ENCODE measurements at regions not wholly inside any gene's neighbourhood (a gene's known extent, or its start where the extent isn't known, plus 50 kb on each side); places are given as distances from the start of the nearest gene placed in this dataset.
A peak's percentile ranks its signal among the peaks of the same experiment; 100 is the strongest.
"Not testable (repeated sequence)": the region's sequence is repeated elsewhere in the genome, so short reads cannot be mapped to it uniquely, and the experiment has no call there.

- H3K27me3 ChIP-seq = peaks cover 5% of the 10 kb centered on the region; the same call in 1 of the 2 replicates
- H3K9me3 ChIP-seq = no peaks in the 10 kb centered on the region
- H3K36me3 ChIP-seq = no peaks in the 10 kb centered on the region
- DNase-seq = peak; percentile 7
- no peak overlapping the region for H3K4me3 ChIP-seq
Observed at GRCh38 chr2:175293776-175294175, 112.3 kb upstream of the ATP5MC3 start.

GRCh38 chr2:175293195-175293594 lies 111.7 kb upstream of the ATP5MC3 start:
- Histone ChIP-seq H3K36me3 (no peaks in the 10 kb centered on the region), H3K9me3 (no peaks in the 10 kb centered on the region), H3K27me3 (peaks cover 6% of the 10 kb centered on the region), H3K4me3 (no peak overlapping the region)
- no peak for DNase-seq

GRCh38 chr2:175282886-175283285 lies 101.4 kb upstream of the ATP5MC3 start:
- H3K4me3 ChIP-seq = no peak overlapping the region
- no peaks in the 10 kb centered on the region for H3K36me3 ChIP-seq
- DNase-seq = no peak
- peaks cover 12% of the 10 kb centered on the region; the same call in 1 of the 2 replicates for H3K27me3 ChIP-seq
- H3K9me3 ChIP-seq = no peaks in the 10 kb centered on the region

GRCh38 chr2:175282300-175282699 lies 100.8 kb upstream of the ATP5MC3 start:
- Histone ChIP-seq H3K27me3 (peaks cover 8% of the 10 kb centered on the region; the same call in 1 of the 2 replicates), H3K9me3 (no peaks in the 10 kb centered on the region), H3K36me3 (no peaks in the 10 kb centered on the region), H3K4me3 (no peak overlapping the region)
- DNase-seq = no peak

GRCh38 chr2:175277772-175278171 lies 96.3 kb upstream of the ATP5MC3 start:
- DNase-seq = no peak
- Histone ChIP-seq H3K9me3 (no peaks in the 10 kb centered on the region), H3K27me3 (peaks cover 4% of the 10 kb centered on the region; the same call in 1 of the 2 replicates), H3K4me3 (no peak overlapping the region), H3K36me3 (no peaks in the 10 kb centered on the region)

- Histone ChIP-seq H3K27me3 (peaks cover 10% of the 10 kb centered on the region), H3K9me3 (no peaks in the 10 kb centered on the region), H3K4me3 (no peak overlapping the region), H3K36me3 (no peaks in the 10 kb centered on the region)
- DNase-seq = no peak
Observed at GRCh38 chr2:175275539-175275938, 94.0 kb upstream of the ATP5MC3 start.

- no peak for DNase-seq
- H3K27me3 ChIP-seq = peaks cover 17% of the 10 kb centered on the region
- H3K4me3 ChIP-seq = no peak overlapping the region
- H3K36me3 ChIP-seq = no peaks in the 10 kb centered on the region
- no peaks in the 10 kb centered on the region for H3K9me3 ChIP-seq
Observed at GRCh38 chr2:175259164-175259563, 77.7 kb upstream of the ATP5MC3 start.

- H3K9me3 ChIP-seq = no peaks in the 10 kb centered on the region
- no peaks in the 10 kb centered on the region for H3K36me3 ChIP-seq
- H3K4me3 ChIP-seq = no peak overlapping the region
- no peak for DNase-seq
- H3K27me3 ChIP-seq = peaks cover 21% of the 10 kb centered on the region
Observed at GRCh38 chr2:175256806-175257585, 75.5 kb upstream of the ATP5MC3 start.

GRCh38 chr2:175256391-175256790 lies 74.9 kb upstream of the ATP5MC3 start:
- H3K4me3 ChIP-seq, H3K9me3 ChIP-seq, DNase-seq, H3K36me3 ChIP-seq: not testable (repeated sequence)
- H3K27me3 ChIP-seq = peaks cover 21% of the 10 kb centered on the region

- DNase-seq = no peak
Observed at GRCh38 chr2:175253871-175254270, 72.4 kb upstream of the ATP5MC3 start.

GRCh38 chr2:175251425-175252041 lies 70.0 kb upstream of the ATP5MC3 start:
- Histone ChIP-seq H3K4me3 (no peak overlapping the region), H3K36me3 (no peaks in the 10 kb centered on the region), H3K27me3 (peaks cover 18% of the 10 kb centered on the region), H3K9me3 (no peaks in the 10 kb centered on the region)
- DNase-seq = no peak

More at GRCh38 chr2:175253871-175254270, 72.4 kb upstream of the ATP5MC3 start:
- no peaks in the 10 kb centered on the region for H3K9me3 ChIP-seq
- no peak overlapping the region for H3K4me3 ChIP-seq
- peaks cover 13% of the 10 kb centered on the region for H3K27me3 ChIP-seq
- no peaks in the 10 kb centered on the region for H3K36me3 ChIP-seq

- no peaks in the 10 kb centered on the region for H3K9me3 ChIP-seq
- no peak for DNase-seq
- no peak overlapping the region for H3K4me3 ChIP-seq
- H3K27me3 ChIP-seq = peaks cover 20% of the 10 kb centered on the region
- H3K36me3 ChIP-seq = no peaks in the 10 kb centered on the region
Observed at GRCh38 chr2:175247159-175247558, 65.6 kb upstream of the ATP5MC3 start.

GRCh38 chr2:175244697-175245096 lies 63.2 kb upstream of the ATP5MC3 start:
- no peak overlapping the region for H3K4me3 ChIP-seq
- DNase-seq = no peak
- peaks cover 21% of the 10 kb centered on the region for H3K27me3 ChIP-seq
- no peaks in the 10 kb centered on the region for H3K9me3 ChIP-seq
- H3K36me3 ChIP-seq = no peaks in the 10 kb centered on the region

- H3K36me3 ChIP-seq = no peaks in the 10 kb centered on the region
- H3K9me3 ChIP-seq = no peaks in the 10 kb centered on the region
- H3K4me3 ChIP-seq = no peak overlapping the region
- H3K27me3 ChIP-seq = peaks cover 16% of the 10 kb centered on the region
- DNase-seq = no peak
Observed at GRCh38 chr2:175241691-175242090, 60.2 kb upstream of the ATP5MC3 start.

GRCh38 chr2:175240033-175240432 lies 58.5 kb upstream of the ATP5MC3 start:
- not testable (repeated sequence) for H3K4me3 ChIP-seq, H3K36me3 ChIP-seq, DNase-seq, H3K9me3 ChIP-seq
- H3K27me3 ChIP-seq = peaks cover 20% of the 10 kb centered on the region

GRCh38 chr2:175236930-175237329 lies 55.4 kb upstream of the ATP5MC3 start:
- Histone ChIP-seq H3K36me3 (no peaks in the 10 kb centered on the region), H3K4me3 (no peak overlapping the region), H3K27me3 (peaks cover 16% of the 10 kb centered on the region), H3K9me3 (no peaks in the 10 kb centered on the region)
- DNase-seq = no peak

- H3K36me3 ChIP-seq = no peaks in the 10 kb centered on the region
- peaks cover 12% of the 10 kb centered on the region for H3K27me3 ChIP-seq
- H3K9me3 ChIP-seq = no peaks in the 10 kb centered on the region
- H3K4me3 ChIP-seq = no peak overlapping the region
- DNase-seq = no peak
Observed at GRCh38 chr2:175234650-175235049, 53.1 kb upstream of the ATP5MC3 start.

GRCh38 chr2:175234153-175234552 lies 52.6 kb upstream of the ATP5MC3 start:
- Histone ChIP-seq H3K27me3 (peaks cover 12% of the 10 kb centered on the region), H3K9me3 (no peaks in the 10 kb centered on the region), H3K4me3 (no peak overlapping the region), H3K36me3 (no peaks in the 10 kb centered on the region)
- DNase-seq = no peak

All from MG63 (cell line).